DMS 273 treated with DMSO at 0.1 percent for 48 hours (cell line): ENCODE measurements at regions not wholly inside any gene's neighbourhood (a gene's known extent, or its start where the extent isn't known, plus 50 kb on each side); places are given as distances from the start of the nearest gene placed in this dataset.
"Not testable (repeated sequence)": the region's sequence is repeated elsewhere in the genome, so short reads cannot be mapped to it uniquely, and the experiment has no call there.

Experiments used
- DNase-seq: peaks from one replicate; lab custom pipeline; 2025; lab: John Stamatoyannopoulos, UW

GRCh38 chr22:27311698-27312550, 489.6 kb downstream of the MN1 start:
- DNase-seq = no peak

GRCh38 chr22:27312565-27312964, 489.0 kb downstream of the MN1 start:
- no peak for DNase-seq

- DNase-seq = no peak
Measured at GRCh38 chr22:27312966-27313855, 488.3 kb downstream of the MN1 start.

- no peak for DNase-seq
Measured at GRCh38 chr22:27314276-27314807, 487.2 kb downstream of the MN1 start.

- no peak for DNase-seq
Measured at GRCh38 chr22:27315833-27316232, 485.7 kb downstream of the MN1 start.

GRCh38 chr22:27317096-27317495, 484.5 kb downstream of the MN1 start:
- no peak for DNase-seq

- no peak for DNase-seq
Measured at GRCh38 chr22:27317971-27318428, 483.6 kb downstream of the MN1 start.

- DNase-seq = no peak
Measured at GRCh38 chr22:27318516-27318915, 483.0 kb downstream of the MN1 start.

- DNase-seq = no peak
Measured at GRCh38 chr22:27323661-27324060, 477.9 kb downstream of the MN1 start.

- not testable (repeated sequence) for DNase-seq
Measured at GRCh38 chr22:27324908-27325307, 476.6 kb downstream of the MN1 start.

GRCh38 chr22:27327497-27327896, 474.1 kb downstream of the MN1 start:
- no peak for DNase-seq

- DNase-seq = no peak
Measured at GRCh38 chr22:27327981-27328721, 473.4 kb downstream of the MN1 start.

- DNase-seq = no peak
Measured at GRCh38 chr22:27329131-27329850, 472.3 kb downstream of the MN1 start.

GRCh38 chr22:27329966-27330645, 471.4 kb downstream of the MN1 start:
- no peak for DNase-seq

GRCh38 chr22:27331526-27332281, 469.9 kb downstream of the MN1 start:
- DNase-seq = no peak

- no peak for DNase-seq
Measured at GRCh38 chr22:27335102-27335660, 466.4 kb downstream of the MN1 start.

GRCh38 chr22:27336151-27337090, 465.1 kb downstream of the MN1 start:
- no peak for DNase-seq

GRCh38 chr22:27337676-27338075, 463.9 kb downstream of the MN1 start:
- no peak for DNase-seq
